Transverse colon (tissue), 4 donors: ENCODE measurements at regions not wholly inside any gene's neighbourhood (a gene's known extent, or its start where the extent isn't known, plus 50 kb on each side); places are given as distances from the start of the nearest gene placed in this dataset.

Source experiments
- DNase-seq: peaks from one replicate; pipeline ENCODE4 v3.0.0-alpha.2; 2019
- H3K27ac ChIP-seq, 4 donors: fragments of 200-600 bp; sonication (generic); 2 replicates each; pipeline ENCODE4 v1.5.1; 2016 to 2018; ENCODE audit warnings: inconsistent platforms in 4 of 4
- H3K27me3 ChIP-seq: fragments of 200-600 bp; sonication (generic); 2 replicates; pipeline ENCODE4 v1.5.1; 2017; ENCODE audit warnings: inconsistent platforms
- H3K36me3 ChIP-seq, 4 donors: fragments of 200-600 bp; sonication (generic); 2 replicates each; pipeline ENCODE4 v1.5.1; 2017 to 2019; ENCODE audit warnings: inconsistent platforms in 4 of 4
- H3K4me1 ChIP-seq, 4 donors: fragments of 200-600 bp; sonication (generic); 2 replicates each; pipeline ENCODE4 v1.5.1; 2017 to 2020; ENCODE audit warnings: inconsistent platforms in 4 of 4
- H3K4me3 ChIP-seq, 4 donors: fragments of 200-600 bp; sonication (generic); 1 replicate in 1 of 4; 2 replicates in 3 of 4; pipeline versions ENCODE4 v1.5.1 to v1.6.1; 2017 to 2019; ENCODE audit warnings: inconsistent platforms in 4 of 4
- H3K9me3 ChIP-seq, 2 donors: fragments of 200-600 bp; sonication (generic); 2 replicates each; pipeline ENCODE4 v1.5.1; 2017 to 2019; ENCODE audit warnings: inconsistent platforms in 2 of 2
- EP300 ChIP-seq: sonication (generic); formaldehyde crosslinking; IDR thresholded peaks from one replicate; pipeline ENCODE4 v1.6.1; 2017; ENCODE audit warnings: antibody characterized with exemption, low read depth
- POLR2A ChIP-seq: fragments of 450-650 bp; IDR thresholded peaks from one replicate; pipeline ENCODE4 v1.6.1; 2016; ENCODE audit warnings: antibody characterized with exemption, mild to moderate bottlenecking, moderate library complexity
- POLR2AphosphoS5 ChIP-seq, 3 donors: sonication (generic); formaldehyde crosslinking; IDR thresholded peaks; one replicate each; pipeline ENCODE4 v1.6.1; 2016; ENCODE audit warnings: antibody characterized with exemption in 3 of 3
- WGBS, 2 donors: methylation state at CpG; one replicate each; pipeline ENCODE4 v1.1.5; 2018; ENCODE audit warnings: low coverage in 1 of 2; 5-methylcytosine and 5-hydroxymethylcytosine counted together
- in situ Hi-C, 4 donors: fragments of 200-750 bp; cut with MboI; loops; one replicate each; pipeline versions ENCODE4 v1.15.0 to v1.15.1; 2017; ENCODE audit warnings: low sequenced_read_pairs in 3 of 4, low pct_ligation_motif_present in 1 of 4, low pct_unique_long_range_greater_than_20kb in 1 of 4
- intact Hi-C: fragments of 100-400 bp; cut with DNase I; formaldehyde crosslinking; loops from one replicate; pipeline ENCODE4 v1.15.1; 2023; ENCODE audit warnings: low total_unique reads
- TF ChIP-seq, protein P1 (sequence below), 5 experiments: fragments of 200-600 bp in 3 of 5; fragments of 450-650 bp in 2 of 5; sonication (generic) in 3 of 5; IDR thresholded peaks; 1 replicate in 2 of 5; 2 replicates in 3 of 5; pipeline ENCODE4 v1.5.1; 2016 to 2017; ENCODE audit warnings: antibody characterized with exemption in 5 of 5, inconsistent platforms in 3 of 5, mild to moderate bottlenecking in 2 of 5, moderate library complexity in 1 of 5

DNA sequence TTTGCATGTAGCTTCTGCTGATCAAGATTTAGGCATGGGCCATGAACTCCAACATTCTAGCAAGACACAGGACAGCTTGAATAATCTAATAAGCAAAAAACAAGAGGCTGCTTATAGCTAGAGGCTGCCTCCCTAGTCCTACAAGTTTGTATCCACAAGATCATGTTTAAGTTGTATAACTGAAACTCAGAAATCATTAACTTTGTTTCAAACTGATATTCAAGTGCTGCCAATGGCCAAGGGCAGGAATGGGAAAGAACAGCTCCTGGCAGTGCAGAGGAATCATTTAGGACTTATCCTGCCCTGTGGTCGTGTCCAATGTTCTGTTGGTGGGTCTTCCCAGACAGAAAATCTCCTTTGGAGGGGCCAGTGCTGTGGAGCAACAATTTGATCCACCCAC lies 209.6 kb upstream of the DDI1 start:
- Histone ChIP-seq H3K27me3 (no peaks in the 10 kb centered on the region), H3K4me3 (no peak overlapping the region), H3K27ac (peak overlapping the region in 3 of 4 donors; percentile 6 to 31 (median 14)), H3K4me1 (peaks cover 0 to 32% (median 9%) of the 10 kb centered on the region in 4 donors), H3K9me3 (no peaks in the 10 kb centered on the region), H3K36me3 (no peaks in the 10 kb centered on the region)
- in situ Hi-C loops (no loop called here), intact Hi-C loops (no loop called here)
- TF ChIP-seq EP300 (no peak), POLR2A (no peak), POLR2AphosphoS5 (IDR thresholded peaks at IDR 0.05) (no peak)
- TF ChIP-seq, protein P1, sequence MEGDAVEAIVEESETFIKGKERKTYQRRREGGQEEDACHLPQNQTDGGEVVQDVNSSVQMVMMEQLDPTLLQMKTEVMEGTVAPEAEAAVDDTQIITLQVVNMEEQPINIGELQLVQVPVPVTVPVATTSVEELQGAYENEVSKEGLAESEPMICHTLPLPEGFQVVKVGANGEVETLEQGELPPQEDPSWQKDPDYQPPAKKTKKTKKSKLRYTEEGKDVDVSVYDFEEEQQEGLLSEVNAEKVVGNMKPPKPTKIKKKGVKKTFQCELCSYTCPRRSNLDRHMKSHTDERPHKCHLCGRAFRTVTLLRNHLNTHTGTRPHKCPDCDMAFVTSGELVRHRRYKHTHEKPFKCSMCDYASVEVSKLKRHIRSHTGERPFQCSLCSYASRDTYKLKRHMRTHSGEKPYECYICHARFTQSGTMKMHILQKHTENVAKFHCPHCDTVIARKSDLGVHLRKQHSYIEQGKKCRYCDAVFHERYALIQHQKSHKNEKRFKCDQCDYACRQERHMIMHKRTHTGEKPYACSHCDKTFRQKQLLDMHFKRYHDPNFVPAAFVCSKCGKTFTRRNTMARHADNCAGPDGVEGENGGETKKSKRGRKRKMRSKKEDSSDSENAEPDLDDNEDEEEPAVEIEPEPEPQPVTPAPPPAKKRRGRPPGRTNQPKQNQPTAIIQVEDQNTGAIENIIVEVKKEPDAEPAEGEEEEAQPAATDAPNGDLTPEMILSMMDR (IDR thresholded peaks at IDR 0.05), result no peak
- no peak for DNase-seq
- 30 to 100% methylated on average over 1 of the region's 1 CpG for WGBS, 2 donors

DNA sequence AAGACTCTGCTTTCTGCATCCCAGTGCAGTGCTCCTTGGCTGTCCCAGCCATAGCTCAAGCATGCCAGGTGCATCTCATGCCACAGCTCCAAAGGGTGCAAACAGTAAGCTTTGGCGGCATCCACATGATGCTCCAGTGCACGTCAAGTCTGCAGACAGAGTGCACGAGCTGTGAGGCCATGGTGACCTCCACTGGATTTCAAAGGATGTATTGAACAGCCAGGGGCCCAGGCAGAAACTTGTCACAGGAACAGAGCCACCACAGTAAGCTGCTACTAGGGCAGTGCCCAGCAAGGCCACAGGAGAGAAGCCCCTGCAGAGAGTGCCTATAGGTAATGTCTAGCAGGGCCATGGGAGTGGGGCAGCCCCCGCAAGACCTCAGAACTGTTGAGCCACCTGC lies 206.8 kb upstream of the DDI1 start:
- no peaks in the 10 kb centered on the region for H3K27me3 ChIP-seq

DNA sequence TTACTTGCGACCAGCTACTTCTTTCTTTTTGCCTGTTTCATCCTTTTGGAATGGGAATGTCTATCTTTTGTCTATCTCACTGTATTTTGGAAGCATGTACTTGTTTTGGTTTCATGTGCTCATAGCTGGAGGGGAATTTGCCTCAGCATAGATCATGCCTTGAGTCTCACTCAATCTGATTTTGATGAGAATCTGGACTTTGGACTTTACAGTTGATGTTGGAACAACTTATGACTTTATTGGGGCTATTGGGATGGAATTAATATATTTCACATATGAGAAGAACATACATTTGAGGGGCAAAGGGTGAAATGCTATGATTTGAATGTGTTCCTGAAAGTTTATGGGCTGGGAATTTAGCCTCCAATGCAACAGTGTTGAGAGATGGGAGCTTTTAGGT lies 206.2 kb upstream of the DDI1 start:
- DNase-seq, result no peak
- TF ChIP-seq POLR2A, result no peak
- TF ChIP-seq POLR2AphosphoS5 (IDR thresholded peaks at IDR 0.05), result no peak
- no peak for TF ChIP-seq EP300
- TF ChIP-seq, protein P1 (IDR thresholded peaks at IDR 0.05), result no peak
- H3K9me3 ChIP-seq, result peaks cover 0 to 10% of the 10 kb centered on the region in 2 donors
- peak overlapping the region in 1 of 4 donors; percentile 4 for H3K27ac ChIP-seq
- 14 to 50% methylated on average over 1 of the region's 1 CpG for WGBS, 2 donors
- no peaks in the 10 kb centered on the region for H3K27me3 ChIP-seq
- in situ Hi-C loops (no loop called here), intact Hi-C loops (no loop called here)
- peaks cover 0 to 31% (median 9%) of the 10 kb centered on the region in 4 donors for H3K4me1 ChIP-seq
- no peak overlapping the region for H3K4me3 ChIP-seq
- no peaks in the 10 kb centered on the region for H3K36me3 ChIP-seq

More for the DNA sequence above, 206.8 kb upstream of the DDI1 start:
- H3K36me3 ChIP-seq, result no peaks in the 10 kb centered on the region
- intact Hi-C loops, result no loop called here
- peak overlapping the region in 1 of 4 donors; percentile 4 for H3K27ac ChIP-seq
- 96% methylated on average over 4 of the region's 4 CpGs; no CpG with 5 or more reads in 1 of the 2 donors for WGBS, 2 donors
- DNase-seq, result no peak
- in situ Hi-C loops, result no loop called here
- no peak overlapping the region for H3K4me3 ChIP-seq
- peaks cover 0 to 32% (median 9%) of the 10 kb centered on the region in 4 donors for H3K4me1 ChIP-seq
- peaks cover 0 to 10% of the 10 kb centered on the region in 2 donors for H3K9me3 ChIP-seq
- TF ChIP-seq, protein P1 (IDR thresholded peaks at IDR 0.05), result no peak
- TF ChIP-seq POLR2A (no peak), EP300 (no peak), POLR2AphosphoS5 (IDR thresholded peaks at IDR 0.05) (no peak)

DNA sequence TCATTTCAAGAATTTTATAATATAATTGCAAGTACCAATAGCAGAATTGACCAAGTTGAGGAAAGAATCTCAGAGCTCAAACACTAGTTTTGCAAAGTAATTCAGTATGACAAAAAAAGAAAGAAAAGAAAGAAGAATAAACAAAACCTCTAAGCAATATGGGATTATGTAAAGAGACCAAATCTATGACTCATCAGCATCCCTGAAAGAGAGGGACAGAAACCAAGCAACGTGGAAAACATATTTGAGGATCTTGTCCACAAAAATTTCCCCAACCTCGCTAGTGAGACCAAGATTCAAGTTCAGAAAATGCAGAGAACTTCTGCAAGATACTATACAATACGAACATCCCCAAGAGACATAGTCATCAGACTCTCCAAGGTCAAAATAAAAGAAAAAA lies 203.7 kb upstream of the DDI1 start:
- DNase-seq, result no peak
- WGBS, 2 donors, result 78 to 95% methylated on average over 3 of the region's 3 CpGs
- no peak overlapping the region for H3K4me3 ChIP-seq
- no peak overlapping the region for H3K27ac ChIP-seq
- H3K9me3 ChIP-seq, result peaks cover 0 to 10% of the 10 kb centered on the region in 2 donors
- no peaks in the 10 kb centered on the region for H3K36me3 ChIP-seq
- peaks cover 0 to 14% (median 7%) of the 10 kb centered on the region in 4 donors for H3K4me1 ChIP-seq
- TF ChIP-seq POLR2A (no peak), POLR2AphosphoS5 (IDR thresholded peaks at IDR 0.05) (no peak), EP300 (no peak)
- TF ChIP-seq, protein P1 (IDR thresholded peaks at IDR 0.05), result no peak
- in situ Hi-C loops, result no loop called here
- no peaks in the 10 kb centered on the region for H3K27me3 ChIP-seq
- intact Hi-C loops, result no loop called here
